ENCODE measurements at regions not wholly inside any gene's neighbourhood (a gene's known extent, or its start where the extent isn't known, plus 50 kb on each side); places are given as distances from the start of the nearest gene placed in this dataset.
A peak's percentile ranks its signal among the peaks of the same experiment; 100 is the strongest.

- in situ Hi-C loops (cut with HindIII; ENCODE audit: low pct_unique_long_range_greater_than_20kb, low sequenced_read_pairs): no loop called here
Observed at GRCh38 chr1:201692555-201693394, 136.2 kb upstream of the IPO9 start.

GRCh38 chr1:201693890-201694607 lies 134.9 kb upstream of the IPO9 start:
- in situ Hi-C loops (cut with HindIII; ENCODE audit: low pct_unique_long_range_greater_than_20kb, low sequenced_read_pairs): no loop called here

More at GRCh38 chr1:201692555-201693394, 136.2 kb upstream of the IPO9 start:
- no peak for DNase-seq (ENCODE audit: low read depth)

GRCh38 chr1:201694608-201695335 lies 134.2 kb upstream of the IPO9 start:
- in situ Hi-C loops (cut with HindIII; ENCODE audit: low pct_unique_long_range_greater_than_20kb, low sequenced_read_pairs): no loop called here
- no peak for DNase-seq (ENCODE audit: low read depth)

More at GRCh38 chr1:201693890-201694607, 134.9 kb upstream of the IPO9 start:
- no peak for DNase-seq (ENCODE audit: low read depth)

- no peak for DNase-seq (ENCODE audit: low read depth)
- in situ Hi-C loops (cut with HindIII; ENCODE audit: low pct_unique_long_range_greater_than_20kb, low sequenced_read_pairs): no loop called here
Observed at GRCh38 chr1:201695607-201696006, 133.3 kb upstream of the IPO9 start.

GRCh38 chr1:201696217-201696761 lies 132.7 kb upstream of the IPO9 start:
- peak; percentile 63 for DNase-seq (ENCODE audit: low read depth)
- in situ Hi-C loops (cut with HindIII; ENCODE audit: low pct_unique_long_range_greater_than_20kb, low sequenced_read_pairs): no loop called here

GRCh38 chr1:201697174-201697573 lies 131.8 kb upstream of the IPO9 start:
- in situ Hi-C loops (cut with HindIII; ENCODE audit: low pct_unique_long_range_greater_than_20kb, low sequenced_read_pairs): no loop called here
- DNase-seq (ENCODE audit: low read depth): no peak

- DNase-seq (ENCODE audit: low read depth): no peak
- in situ Hi-C loops (cut with HindIII; ENCODE audit: low pct_unique_long_range_greater_than_20kb, low sequenced_read_pairs): no loop called here
Observed at GRCh38 chr1:201701831-201702230, 127.1 kb upstream of the IPO9 start.

- peak; percentile 82 for DNase-seq (ENCODE audit: low read depth)
- in situ Hi-C loops (cut with HindIII; ENCODE audit: low pct_unique_long_range_greater_than_20kb, low sequenced_read_pairs): no loop called here
Observed at GRCh38 chr1:201702936-201703335, 126.0 kb upstream of the IPO9 start.

- peak; percentile 84 for DNase-seq (ENCODE audit: low read depth)
- in situ Hi-C loops (cut with HindIII; ENCODE audit: low pct_unique_long_range_greater_than_20kb, low sequenced_read_pairs): no loop called here
Observed at GRCh38 chr1:201703621-201704438, 125.1 kb upstream of the IPO9 start.

GRCh38 chr1:201704439-201704792 lies 124.5 kb upstream of the IPO9 start:
- in situ Hi-C loops (cut with HindIII; ENCODE audit: low pct_unique_long_range_greater_than_20kb, low sequenced_read_pairs): no loop called here
- no peak for DNase-seq (ENCODE audit: low read depth)

- no peak for DNase-seq (ENCODE audit: low read depth)
- in situ Hi-C loops (cut with HindIII; ENCODE audit: low pct_unique_long_range_greater_than_20kb, low sequenced_read_pairs): no loop called here
Observed at GRCh38 chr1:201705389-201705788, 123.6 kb upstream of the IPO9 start.

GRCh38 chr1:201706109-201706508 lies 122.8 kb upstream of the IPO9 start:
- in situ Hi-C loops (cut with HindIII; ENCODE audit: low pct_unique_long_range_greater_than_20kb, low sequenced_read_pairs): no loop called here
- DNase-seq (ENCODE audit: low read depth): no peak

GRCh38 chr1:201707027-201707426 lies 121.9 kb upstream of the IPO9 start:
- DNase-seq (ENCODE audit: low read depth): no peak
- in situ Hi-C loops (cut with HindIII; ENCODE audit: low pct_unique_long_range_greater_than_20kb, low sequenced_read_pairs): no loop called here

- DNase-seq (ENCODE audit: low read depth): no peak
- in situ Hi-C loops (cut with HindIII; ENCODE audit: low pct_unique_long_range_greater_than_20kb, low sequenced_read_pairs): no loop called here
Observed at GRCh38 chr1:201707656-201708055, 121.3 kb upstream of the IPO9 start.

GRCh38 chr1:201708085-201708512 lies 120.9 kb upstream of the IPO9 start:
- DNase-seq (ENCODE audit: low read depth): no peak
- in situ Hi-C loops (cut with HindIII; ENCODE audit: low pct_unique_long_range_greater_than_20kb, low sequenced_read_pairs): no loop called here

GRCh38 chr1:201708691-201709090 lies 120.3 kb upstream of the IPO9 start:
- in situ Hi-C loops (cut with HindIII; ENCODE audit: low pct_unique_long_range_greater_than_20kb, low sequenced_read_pairs): no loop called here

GRCh38 chr1:201709564-201710295 lies 119.2 kb upstream of the IPO9 start:
- in situ Hi-C loops (cut with HindIII; ENCODE audit: low pct_unique_long_range_greater_than_20kb, low sequenced_read_pairs): no loop called here
- DNase-seq (ENCODE audit: low read depth): peak; percentile 62

More at GRCh38 chr1:201708691-201709090, 120.3 kb upstream of the IPO9 start:
- DNase-seq (ENCODE audit: low read depth): no peak
